ENCODE measurements at regions not wholly inside any gene's neighbourhood (a gene's known extent, or its start where the extent isn't known, plus 50 kb on each side); places are given as distances from the start of the nearest gene placed in this dataset.
"Not testable (repeated sequence)": the region's sequence is repeated elsewhere in the genome, so short reads cannot be mapped to it uniquely, and the experiment has no call there.

- DNase-seq (ENCODE audit: low spot score): not testable (repeated sequence)
Observed at GRCh38 chr15:32342772-32343199, 60.3 kb downstream of the GOLGA8K start.

GRCh38 chr15:32342268-32342667, 60.8 kb downstream of the GOLGA8K start:
- not testable (repeated sequence) for DNase-seq (ENCODE audit: low spot score)

GRCh38 chr15:32341530-32341929, 61.6 kb downstream of the GOLGA8K start:
- DNase-seq (ENCODE audit: low spot score): not testable (repeated sequence)

GRCh38 chr15:32336804-32337203, 66.3 kb downstream of the GOLGA8K start:
- not testable (repeated sequence) for DNase-seq (ENCODE audit: low spot score)

GRCh38 chr15:32323353-32323752, 79.7 kb downstream of the GOLGA8K start:
- DNase-seq (ENCODE audit: low spot score): peak; percentile 0

- not testable (repeated sequence) for DNase-seq (ENCODE audit: low spot score)
Observed at GRCh38 chr15:32319247-32319646, 83.8 kb downstream of the GOLGA8K start.

- not testable (repeated sequence) for DNase-seq (ENCODE audit: low spot score)
Observed at GRCh38 chr15:32316482-32316881, 86.6 kb downstream of the GOLGA8K start.

- not testable (repeated sequence) for DNase-seq (ENCODE audit: low spot score)
Observed at GRCh38 chr15:32315079-32315939, 87.8 kb downstream of the GOLGA8K start.

- DNase-seq (ENCODE audit: low spot score): not testable (repeated sequence)
Observed at GRCh38 chr15:32313446-32314209, 89.5 kb downstream of the GOLGA8K start.

GRCh38 chr15:32312721-32313120, 90.4 kb downstream of the GOLGA8K start:
- not testable (repeated sequence) for DNase-seq (ENCODE audit: low spot score)

- not testable (repeated sequence) for DNase-seq (ENCODE audit: low spot score)
Observed at GRCh38 chr15:32307592-32307991, 95.5 kb downstream of the GOLGA8K start.

- DNase-seq (ENCODE audit: low spot score): not testable (repeated sequence)
Observed at GRCh38 chr15:32276200-32276830, 126.8 kb downstream of the GOLGA8K start.

GRCh38 chr15:32253958-32254357, 149.1 kb downstream of the GOLGA8K start:
- DNase-seq (ENCODE audit: low spot score): not testable (repeated sequence)

GRCh38 chr15:32249207-32249606, 153.9 kb downstream of the GOLGA8K start:
- not testable (repeated sequence) for DNase-seq (ENCODE audit: low spot score)

- not testable (repeated sequence) for DNase-seq (ENCODE audit: low spot score)
Observed at GRCh38 chr15:32243727-32244126, 159.4 kb downstream of the GOLGA8K start.

GRCh38 chr15:32242780-32243528, 160.1 kb downstream of the GOLGA8K start:
- not testable (repeated sequence) for DNase-seq (ENCODE audit: low spot score)

- not testable (repeated sequence) for DNase-seq (ENCODE audit: low spot score)
Observed at GRCh38 chr15:32227410-32228114, 175.5 kb downstream of the GOLGA8K start.

- DNase-seq (ENCODE audit: low spot score): no peak
Observed at GRCh38 chr15:32222716-32223115, 180.4 kb downstream of the GOLGA8K start.

Measured in hematopoietic multipotent progenitor cell treated with erythropoietin and hydrocortisone succinate and interleukin-3 and kit ligand, for 15 days (in vitro differentiated cells).